PC-9 (cell line): ENCODE measurements at regions not wholly inside any gene's neighbourhood (a gene's known extent, or its start where the extent isn't known, plus 50 kb on each side); places are given as distances from the start of the nearest gene placed in this dataset.

ENCODE experiments used
- EZH2 ChIP-seq: fragments of 200-600 bp; sonication (generic); IDR thresholded peaks from 2 replicates; pipeline ENCODE4 v1.8.0; 2017; ENCODE audit warnings: antibody characterized with exemption, low read depth
- TF ChIP-seq, protein P1 (sequence below): fragments of 200-600 bp; sonication (generic); conservative IDR thresholded peaks from 2 replicates; pipeline ENCODE4 v1.6.1; 2017; ENCODE audit warnings: mixed run types, antibody characterized with exemption, mild to moderate bottlenecking, moderate library complexity

DNA sequence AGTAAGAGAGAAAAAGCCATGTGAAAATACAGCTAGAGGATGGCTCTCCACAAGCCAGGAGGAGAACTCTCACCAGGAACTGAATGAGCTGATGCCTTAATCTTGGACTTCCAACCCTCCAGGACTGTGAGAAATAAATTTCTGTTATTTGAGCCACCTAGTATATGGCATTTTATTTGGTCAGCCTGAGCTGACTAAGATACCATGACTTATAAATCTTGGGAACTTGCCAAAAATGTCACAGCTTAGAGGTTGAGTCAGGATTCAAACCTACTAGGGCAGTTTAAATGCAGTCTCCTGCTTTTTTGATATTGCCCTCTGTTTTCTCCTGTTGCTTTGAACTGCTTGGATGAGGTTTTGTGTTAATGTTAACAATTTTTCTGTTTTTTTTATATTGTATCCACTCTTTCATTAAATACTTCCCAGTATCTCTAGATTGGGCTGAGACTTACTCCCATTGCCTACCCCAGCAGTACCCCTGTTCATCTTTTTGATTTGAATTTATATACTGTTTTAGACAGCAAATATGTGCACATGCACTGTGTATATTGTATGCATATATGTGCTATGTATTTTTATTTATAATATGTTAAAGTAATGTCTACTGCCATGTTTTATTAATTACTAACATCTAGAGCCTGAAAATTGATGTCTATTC is 1223.2 kb downstream of the OTOL1 start:
- TF ChIP-seq, protein P1, sequence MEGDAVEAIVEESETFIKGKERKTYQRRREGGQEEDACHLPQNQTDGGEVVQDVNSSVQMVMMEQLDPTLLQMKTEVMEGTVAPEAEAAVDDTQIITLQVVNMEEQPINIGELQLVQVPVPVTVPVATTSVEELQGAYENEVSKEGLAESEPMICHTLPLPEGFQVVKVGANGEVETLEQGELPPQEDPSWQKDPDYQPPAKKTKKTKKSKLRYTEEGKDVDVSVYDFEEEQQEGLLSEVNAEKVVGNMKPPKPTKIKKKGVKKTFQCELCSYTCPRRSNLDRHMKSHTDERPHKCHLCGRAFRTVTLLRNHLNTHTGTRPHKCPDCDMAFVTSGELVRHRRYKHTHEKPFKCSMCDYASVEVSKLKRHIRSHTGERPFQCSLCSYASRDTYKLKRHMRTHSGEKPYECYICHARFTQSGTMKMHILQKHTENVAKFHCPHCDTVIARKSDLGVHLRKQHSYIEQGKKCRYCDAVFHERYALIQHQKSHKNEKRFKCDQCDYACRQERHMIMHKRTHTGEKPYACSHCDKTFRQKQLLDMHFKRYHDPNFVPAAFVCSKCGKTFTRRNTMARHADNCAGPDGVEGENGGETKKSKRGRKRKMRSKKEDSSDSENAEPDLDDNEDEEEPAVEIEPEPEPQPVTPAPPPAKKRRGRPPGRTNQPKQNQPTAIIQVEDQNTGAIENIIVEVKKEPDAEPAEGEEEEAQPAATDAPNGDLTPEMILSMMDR, result no peak
- no peak for TF ChIP-seq EZH2
